Activated CD8-positive, alpha-beta T cell treated with anti-CD3 and anti-CD28 coated beads for 36 hours (primary cell): ENCODE measurements at regions not wholly inside any gene's neighbourhood (a gene's known extent, or its start where the extent isn't known, plus 50 kb on each side); places are given as distances from the start of the nearest gene placed in this dataset.

Experiments used
- ATAC-seq: fragments of 200-7000 bp; cut with Tn5 transposase; one replicate; pipeline ENCODE4 v1.10.0; 2021; ENCODE audit warnings: mild to moderate bottlenecking, moderate library complexity
- CTCF ChIA-PET: fragments of 350-600 bp; sonication (Branson Sonifier 250); formaldehyde crosslinking; loops from one replicate; lab custom pipeline; 2021; ENCODE audit warnings: antibody characterized with exemption; lab: Charles Lee
- POLR2A ChIA-PET: fragments of 350-600 bp; sonication (Branson Sonifier 250); formaldehyde crosslinking; loops from one replicate; lab custom pipeline; 2021; ENCODE audit warnings: antibody characterized with exemption; lab: Charles Lee
- DNase-seq: peaks from one replicate; pipeline ENCODE4 v3.0.0-alpha.2; 2020
- H3K27ac Mint-ChIP-seq: one replicate; pipeline ENCODE4 v1.8.0; 2021; ENCODE audit warnings: mild to moderate bottlenecking, mixed read lengths
- H3K27me3 Mint-ChIP-seq: one replicate; pipeline ENCODE4 v1.8.0; 2021; ENCODE audit warnings: mixed read lengths
- H3K36me3 Mint-ChIP-seq: one replicate; pipeline ENCODE4 v1.8.0; 2021; ENCODE audit warnings: low read depth, mixed read lengths
- H3K4me1 Mint-ChIP-seq: one replicate; pipeline ENCODE4 v1.8.0; 2021; ENCODE audit warnings: low read depth, mixed read lengths
- H3K4me3 Mint-ChIP-seq: one replicate; pipeline ENCODE4 v1.8.0; 2021; ENCODE audit warnings: mild to moderate bottlenecking, moderate library complexity, mixed read lengths
- H3K9me3 Mint-ChIP-seq: one replicate; pipeline ENCODE4 v1.8.0; 2021; ENCODE audit warnings: mixed read lengths
- intact Hi-C: fragments of 100-400 bp; cut with micrococcal nuclease; formaldehyde crosslinking; loops from one replicate; pipeline ENCODE4 v1.10.0; 2022
- TF ChIP-seq, protein P1 (sequence below): fragments of 200-600 bp; IDR thresholded peaks from one replicate; pipeline ENCODE4 v1.8.0; 2022; ENCODE audit warnings: antibody characterized with exemption, mild to moderate bottlenecking

GRCh38 chr18:63063171-63063570 is 256.4 kb downstream of the BCL2 start:
- H3K4me1 Mint-ChIP-seq = no peaks in the 10 kb centered on the region
- ATAC-seq = no peak
- no peak for DNase-seq
- H3K27ac Mint-ChIP-seq = no peak overlapping the region
- TF ChIP-seq, protein P1, sequence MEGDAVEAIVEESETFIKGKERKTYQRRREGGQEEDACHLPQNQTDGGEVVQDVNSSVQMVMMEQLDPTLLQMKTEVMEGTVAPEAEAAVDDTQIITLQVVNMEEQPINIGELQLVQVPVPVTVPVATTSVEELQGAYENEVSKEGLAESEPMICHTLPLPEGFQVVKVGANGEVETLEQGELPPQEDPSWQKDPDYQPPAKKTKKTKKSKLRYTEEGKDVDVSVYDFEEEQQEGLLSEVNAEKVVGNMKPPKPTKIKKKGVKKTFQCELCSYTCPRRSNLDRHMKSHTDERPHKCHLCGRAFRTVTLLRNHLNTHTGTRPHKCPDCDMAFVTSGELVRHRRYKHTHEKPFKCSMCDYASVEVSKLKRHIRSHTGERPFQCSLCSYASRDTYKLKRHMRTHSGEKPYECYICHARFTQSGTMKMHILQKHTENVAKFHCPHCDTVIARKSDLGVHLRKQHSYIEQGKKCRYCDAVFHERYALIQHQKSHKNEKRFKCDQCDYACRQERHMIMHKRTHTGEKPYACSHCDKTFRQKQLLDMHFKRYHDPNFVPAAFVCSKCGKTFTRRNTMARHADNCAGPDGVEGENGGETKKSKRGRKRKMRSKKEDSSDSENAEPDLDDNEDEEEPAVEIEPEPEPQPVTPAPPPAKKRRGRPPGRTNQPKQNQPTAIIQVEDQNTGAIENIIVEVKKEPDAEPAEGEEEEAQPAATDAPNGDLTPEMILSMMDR = no peak
- no peaks in the 10 kb centered on the region for H3K9me3 Mint-ChIP-seq
- intact Hi-C loops = no loop called here
- no peaks in the 10 kb centered on the region for H3K27me3 Mint-ChIP-seq
- POLR2A ChIA-PET = no interaction called here
- H3K36me3 Mint-ChIP-seq = no peaks in the 10 kb centered on the region
- H3K4me3 Mint-ChIP-seq = no peak overlapping the region
- CTCF ChIA-PET = no interaction called here

DNA sequence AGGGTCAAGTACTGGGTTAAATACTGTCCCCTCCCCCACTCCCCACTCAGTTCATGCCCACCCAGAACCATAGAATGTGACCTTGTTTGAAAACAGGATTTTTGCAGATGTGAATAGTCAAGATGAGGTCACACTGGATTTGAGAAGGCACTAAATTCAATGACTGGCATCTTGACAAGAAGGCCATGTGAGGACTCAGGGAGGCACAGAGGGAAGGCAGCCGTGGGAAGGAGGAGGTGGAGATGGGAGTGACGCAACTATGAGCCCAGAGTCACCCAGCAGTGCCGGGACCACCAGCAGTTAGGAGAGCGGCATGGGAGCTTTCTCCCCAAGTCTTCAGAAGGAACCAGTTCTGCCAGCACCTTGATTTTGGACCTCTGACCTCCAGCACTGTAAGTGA is 257.3 kb downstream of the BCL2 start:
- no peaks in the 10 kb centered on the region for H3K4me1 Mint-ChIP-seq
- H3K27ac Mint-ChIP-seq = no peak overlapping the region
- no peaks in the 10 kb centered on the region for H3K27me3 Mint-ChIP-seq
- TF ChIP-seq, protein P1 = no peak
- no peak for ATAC-seq
- H3K9me3 Mint-ChIP-seq = no peaks in the 10 kb centered on the region
- intact Hi-C loops = no loop called here
- H3K4me3 Mint-ChIP-seq = no peak overlapping the region
- CTCF ChIA-PET = interaction anchor here (1.2 kb wide), 1 partner anchor 10 kb away, joined by 3 read pairs; no protein-coding TSS in a partner anchor
- POLR2A ChIA-PET = interaction anchor here (0.6 kb wide), 1 partner anchor 9 kb away, joined by 3 read pairs; no protein-coding TSS in a partner anchor
- DNase-seq = no peak
- no peaks in the 10 kb centered on the region for H3K36me3 Mint-ChIP-seq

GRCh38 chr18:63061303-63061702 is 258.3 kb downstream of the BCL2 start:
- TF ChIP-seq, protein P1 = no peak
- ATAC-seq (no peak), DNase-seq (no peak)
- Mint-ChIP-seq H3K27ac (no peak overlapping the region), H3K9me3 (no peaks in the 10 kb centered on the region), H3K27me3 (no peaks in the 10 kb centered on the region), H3K4me1 (no peaks in the 10 kb centered on the region), H3K36me3 (no peaks in the 10 kb centered on the region), H3K4me3 (no peak overlapping the region)
- ChIA-PET POLR2A (no interaction called here), CTCF (interaction anchor here (1.2 kb wide), 2 partner anchors 11 to 45 kb away, joined by 3 read pairs; no protein-coding TSS in a partner anchor)
- intact Hi-C loops = no loop called here

DNA sequence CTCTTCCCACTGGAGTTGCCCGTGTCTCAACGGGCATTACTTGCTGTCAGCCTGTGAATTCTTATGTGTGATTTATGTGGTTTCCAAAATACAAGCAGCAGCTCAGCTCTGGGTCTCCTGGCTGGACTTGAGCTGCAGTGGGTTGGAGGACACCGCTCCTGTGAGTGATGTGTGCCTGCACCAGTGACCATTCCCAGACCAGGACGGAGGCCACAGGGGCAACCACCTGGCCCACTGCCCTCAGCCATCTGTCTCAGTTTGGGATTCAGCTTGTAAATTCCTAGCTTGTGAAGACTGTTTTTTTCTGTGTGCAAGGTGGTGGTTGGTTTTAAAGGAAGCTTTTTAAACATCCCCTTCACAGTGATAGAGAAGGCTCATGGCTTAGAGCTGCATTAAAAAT is 261.0 kb downstream of the BCL2 start:
- intact Hi-C loops = no loop called here
- ATAC-seq (no peak), DNase-seq (no peak)
- POLR2A ChIA-PET = no interaction called here
- Mint-ChIP-seq H3K36me3 (no peaks in the 10 kb centered on the region), H3K9me3 (no peaks in the 10 kb centered on the region), H3K4me3 (no peak overlapping the region), H3K27ac (no peak overlapping the region), H3K4me1 (peaks cover 3% of the 10 kb centered on the region), H3K27me3 (no peaks in the 10 kb centered on the region)
- TF ChIP-seq, protein P1 = no peak
- CTCF ChIA-PET = interaction anchor here (1.0 to 2.1 kb wide), 7 partner anchors 8 to 388 kb away, joined by 3 to 8 read pairs (median 4); no protein-coding TSS in a partner anchor

DNA sequence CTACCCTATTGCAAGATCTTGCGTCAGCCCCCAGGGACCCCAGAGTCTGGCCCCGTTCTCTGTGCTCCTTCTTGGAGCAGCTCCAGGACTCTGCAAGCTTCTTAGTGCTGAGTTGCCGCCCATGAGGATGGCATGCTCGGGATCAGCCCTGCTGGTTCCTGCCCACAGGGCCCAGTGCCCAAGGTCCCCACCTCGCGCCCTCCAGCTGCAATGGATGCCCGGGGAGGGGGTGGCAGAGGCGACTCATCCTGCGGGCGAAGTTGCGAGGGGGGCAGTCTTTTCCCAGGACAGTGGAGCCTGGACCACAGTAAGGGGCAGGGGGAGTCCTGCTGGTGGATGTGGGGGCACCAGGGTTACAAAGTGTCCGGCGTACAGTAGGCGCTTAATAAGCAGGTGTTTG is 261.9 kb downstream of the BCL2 start:
- ChIA-PET CTCF (interaction anchor here (1.5 to 2.1 kb wide), 4 partner anchors 9 to 265 kb away, joined by 3 to 8 read pairs (median 4); no protein-coding TSS in a partner anchor), POLR2A (interaction anchor here (1.4 kb wide), 1 partner anchor 18 kb away, joined by 3 read pairs; no protein-coding TSS in a partner anchor)
- intact Hi-C loops = no loop called here
- TF ChIP-seq, protein P1 = no peak
- DNase-seq (no peak), ATAC-seq (no peak)
- H3K4me3 Mint-ChIP-seq = no peak overlapping the region
- H3K4me1 Mint-ChIP-seq = peaks cover 3% of the 10 kb centered on the region
- no peak overlapping the region for H3K27ac Mint-ChIP-seq
- no peaks in the 10 kb centered on the region for H3K36me3 Mint-ChIP-seq
- no peaks in the 10 kb centered on the region for H3K9me3 Mint-ChIP-seq
- no peaks in the 10 kb centered on the region for H3K27me3 Mint-ChIP-seq
